ENCODE measurements at regions not wholly inside any gene's neighbourhood (a gene's known extent, or its start where the extent isn't known, plus 50 kb on each side); places are given as distances from the start of the nearest gene placed in this dataset.

DNA sequence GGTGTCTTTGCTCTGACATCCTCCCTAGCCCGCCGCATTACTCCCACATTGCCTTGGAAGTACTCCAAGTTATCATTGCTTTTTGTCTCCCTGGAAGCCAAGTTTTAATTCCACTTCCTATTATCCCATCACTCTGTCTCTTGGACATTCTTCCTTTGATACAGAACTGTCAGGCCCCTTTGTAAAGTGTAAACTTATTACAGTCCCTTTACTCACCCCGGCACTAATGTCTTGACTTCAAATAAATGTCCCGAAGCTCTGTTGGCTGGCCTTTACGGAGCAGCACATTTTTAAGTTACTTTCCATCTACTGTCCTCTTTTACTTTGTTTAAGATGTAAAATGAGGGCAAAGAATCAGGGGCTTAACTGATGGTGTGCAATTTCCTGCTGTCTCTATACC, 223.5 kb upstream of the IGFBP7 start:
- Histone ChIP-seq H3K27ac (ENCODE audit: low read depth, low read length, poor library complexity, severe bottlenecking) (no peak overlapping the region), H3K9me3 (ENCODE audit: low read length) (no peaks in the 10 kb centered on the region), H2AFZ (ENCODE audit: low read length) (no peak overlapping the region), H3K4me2 (ENCODE audit: low read length) (no peak overlapping the region), H3K36me3 (ENCODE audit: insufficient read depth, low read length) (no peaks in the 10 kb centered on the region), H4K20me1 (ENCODE audit: insufficient read depth, low read length) (no peaks in the 10 kb centered on the region), H3K27me3 (ENCODE audit: insufficient read depth, low read length) (no peaks in the 10 kb centered on the region), H3K79me2 (ENCODE audit: insufficient read depth, low read length) (no peaks in the 10 kb centered on the region), H3K9me2 (ENCODE audit: low read depth, low read length) (no peaks in the 10 kb centered on the region), H3K9ac (ENCODE audit: low read length) (no peak overlapping the region), H3K4me3 (ENCODE audit: low read depth, low read length, poor library complexity, severe bottlenecking) (no peak overlapping the region), H3F3A (ENCODE audit: insufficient read depth, low read length) (no peaks in the 10 kb centered on the region), H3K4me1 (ENCODE audit: insufficient read depth, low read length, severe bottlenecking) (no peaks in the 10 kb centered on the region)
- TF ChIP-seq EZH2 (IDR thresholded peaks at IDR 0.05; ENCODE audit: borderline replicate concordance, low read length): no peak
- TF ChIP-seq, protein P1, sequence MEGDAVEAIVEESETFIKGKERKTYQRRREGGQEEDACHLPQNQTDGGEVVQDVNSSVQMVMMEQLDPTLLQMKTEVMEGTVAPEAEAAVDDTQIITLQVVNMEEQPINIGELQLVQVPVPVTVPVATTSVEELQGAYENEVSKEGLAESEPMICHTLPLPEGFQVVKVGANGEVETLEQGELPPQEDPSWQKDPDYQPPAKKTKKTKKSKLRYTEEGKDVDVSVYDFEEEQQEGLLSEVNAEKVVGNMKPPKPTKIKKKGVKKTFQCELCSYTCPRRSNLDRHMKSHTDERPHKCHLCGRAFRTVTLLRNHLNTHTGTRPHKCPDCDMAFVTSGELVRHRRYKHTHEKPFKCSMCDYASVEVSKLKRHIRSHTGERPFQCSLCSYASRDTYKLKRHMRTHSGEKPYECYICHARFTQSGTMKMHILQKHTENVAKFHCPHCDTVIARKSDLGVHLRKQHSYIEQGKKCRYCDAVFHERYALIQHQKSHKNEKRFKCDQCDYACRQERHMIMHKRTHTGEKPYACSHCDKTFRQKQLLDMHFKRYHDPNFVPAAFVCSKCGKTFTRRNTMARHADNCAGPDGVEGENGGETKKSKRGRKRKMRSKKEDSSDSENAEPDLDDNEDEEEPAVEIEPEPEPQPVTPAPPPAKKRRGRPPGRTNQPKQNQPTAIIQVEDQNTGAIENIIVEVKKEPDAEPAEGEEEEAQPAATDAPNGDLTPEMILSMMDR (IDR thresholded peaks at IDR 0.05; ENCODE audit: low read length): no peak

DNA sequence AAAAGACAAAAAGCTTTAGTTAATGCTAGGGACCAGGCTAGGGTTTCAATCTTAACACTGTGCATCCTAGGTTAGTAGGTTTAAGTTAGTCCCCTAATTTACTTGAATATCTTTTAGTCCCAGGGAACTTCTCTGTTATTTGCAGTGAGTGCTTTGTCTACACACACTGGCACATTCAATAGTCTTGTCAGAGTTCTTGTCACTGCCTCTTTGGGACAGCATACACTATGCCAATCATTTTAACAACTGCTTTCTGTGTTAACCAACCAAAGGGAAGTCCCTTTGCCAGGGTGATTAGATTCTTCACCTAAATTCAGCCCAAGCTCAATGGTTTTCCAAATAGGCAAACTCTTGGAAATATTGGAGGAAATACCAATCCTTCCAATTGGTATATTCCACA, 221.8 kb upstream of the IGFBP7 start:
- H4K20me1 ChIP-seq (ENCODE audit: insufficient read depth, low read length): no peaks in the 10 kb centered on the region

DNA sequence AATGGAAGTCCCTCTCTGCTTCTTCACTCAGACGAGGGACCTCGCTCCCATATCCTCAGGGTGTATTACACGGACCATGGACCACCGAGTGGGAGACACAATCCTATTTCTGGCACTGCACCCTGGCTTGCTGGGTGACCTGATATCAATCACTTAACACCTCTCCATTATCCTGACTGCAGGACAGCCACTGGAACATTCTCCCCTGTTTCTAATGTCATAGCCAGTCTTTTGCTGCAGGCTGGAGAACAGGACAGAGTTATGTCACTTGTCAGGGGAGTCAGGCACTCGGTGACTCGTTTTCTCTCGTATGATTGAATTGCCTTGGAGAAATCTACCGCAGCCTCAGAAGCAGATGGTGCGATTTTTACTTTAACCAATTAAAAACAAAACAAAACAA, 219.1 kb upstream of the IGFBP7 start:
- no peaks in the 10 kb centered on the region for H3K27me3 ChIP-seq (ENCODE audit: insufficient read depth, low read length)
- H3K27ac ChIP-seq (ENCODE audit: low read depth, low read length, poor library complexity, severe bottlenecking): no peak overlapping the region
- H3K4me1 ChIP-seq (ENCODE audit: insufficient read depth, low read length, severe bottlenecking): no peaks in the 10 kb centered on the region
- H2AFZ ChIP-seq (ENCODE audit: low read length): no peak overlapping the region
- no peaks in the 10 kb centered on the region for H3K36me3 ChIP-seq (ENCODE audit: insufficient read depth, low read length)
- no peaks in the 10 kb centered on the region for H3K9me2 ChIP-seq (ENCODE audit: low read depth, low read length)
- H4K20me1 ChIP-seq (ENCODE audit: insufficient read depth, low read length): no peaks in the 10 kb centered on the region
- no peak overlapping the region for H3K4me2 ChIP-seq (ENCODE audit: low read length)
- no peaks in the 10 kb centered on the region for H3K79me2 ChIP-seq (ENCODE audit: insufficient read depth, low read length)
- H3F3A ChIP-seq (ENCODE audit: insufficient read depth, low read length): no peaks in the 10 kb centered on the region
- no peak overlapping the region for H3K9ac ChIP-seq (ENCODE audit: low read length)
- TF ChIP-seq, protein P1 (IDR thresholded peaks at IDR 0.05; ENCODE audit: low read length): no peak
- no peak for TF ChIP-seq EZH2 (IDR thresholded peaks at IDR 0.05; ENCODE audit: borderline replicate concordance, low read length)
- H3K9me3 ChIP-seq (ENCODE audit: low read length): no peaks in the 10 kb centered on the region
- H3K4me3 ChIP-seq (ENCODE audit: low read depth, low read length, poor library complexity, severe bottlenecking): no peak overlapping the region

More for the DNA sequence above, 221.8 kb upstream of the IGFBP7 start:
- Histone ChIP-seq H3K4me1 (ENCODE audit: insufficient read depth, low read length, severe bottlenecking) (no peaks in the 10 kb centered on the region), H2AFZ (ENCODE audit: low read length) (no peak overlapping the region), H3K79me2 (ENCODE audit: insufficient read depth, low read length) (no peaks in the 10 kb centered on the region), H3K9me2 (ENCODE audit: low read depth, low read length) (no peaks in the 10 kb centered on the region), H3K9ac (ENCODE audit: low read length) (no peak overlapping the region), H3K36me3 (ENCODE audit: insufficient read depth, low read length) (no peaks in the 10 kb centered on the region), H3K9me3 (ENCODE audit: low read length) (no peaks in the 10 kb centered on the region), H3K4me3 (ENCODE audit: low read depth, low read length, poor library complexity, severe bottlenecking) (no peak overlapping the region), H3K27me3 (ENCODE audit: insufficient read depth, low read length) (no peaks in the 10 kb centered on the region), H3K4me2 (ENCODE audit: low read length) (no peak overlapping the region), H3F3A (ENCODE audit: insufficient read depth, low read length) (no peaks in the 10 kb centered on the region), H3K27ac (ENCODE audit: low read depth, low read length, poor library complexity, severe bottlenecking) (no peak overlapping the region)
- TF ChIP-seq, protein P1 (IDR thresholded peaks at IDR 0.05; ENCODE audit: low read length): no peak
- no peak for TF ChIP-seq EZH2 (IDR thresholded peaks at IDR 0.05; ENCODE audit: borderline replicate concordance, low read length)

All from OCI-LY1 (cell line).